GM23338 (cell line): ENCODE measurements at regions not wholly inside any gene's neighbourhood (a gene's known extent, or its start where the extent isn't known, plus 50 kb on each side); places are given as distances from the start of the nearest gene placed in this dataset.

Experiments
- ATAC-seq: fragments of 200-7000 bp; cut with Tn5 transposase; 3 replicates; pipeline ENCODE4 v1.9.1; 2020
- DNase-seq: peaks from one replicate; pipeline ENCODE4 v3.0.0-alpha.2; 2015; ENCODE audit warnings: low spot score
- H2AFZ ChIP-seq: fragments of 200-600 bp; sonication (generic); 2 replicates; pipeline ENCODE4 v1.8.0; 2016; ENCODE audit warnings: antibody characterized with exemption, mild to moderate bottlenecking, moderate library complexity
- H3F3A ChIP-seq: fragments of 200-600 bp; sonication (generic); replicated peaks from 2 replicates; pipeline ENCODE4 v1.8.0; 2017; ENCODE audit warnings: antibody characterized with exemption, mixed run types, low read depth
- H3K27ac ChIP-seq: fragments of 200-600 bp; sonication (generic); 2 replicates; pipeline ENCODE4 v1.6.1; 2016; ENCODE audit warnings: low read depth
- H3K27me3 ChIP-seq: fragments of 200-600 bp; sonication (generic); 2 replicates; pipeline ENCODE4 v1.8.0; 2016; ENCODE audit warnings: mild to moderate bottlenecking, mixed run types, moderate library complexity; ENCODE audit not compliant: insufficient read depth
- H3K36me3 ChIP-seq: fragments of 200-600 bp; sonication (generic); 2 replicates; pipeline ENCODE4 v1.8.0; 2016; ENCODE audit warnings: mild to moderate bottlenecking; ENCODE audit not compliant: insufficient read depth
- H3K4me1 ChIP-seq: fragments of 200-600 bp; sonication (generic); 2 replicates; pipeline ENCODE4 v1.8.0; 2016; ENCODE audit warnings: mild to moderate bottlenecking, moderate library complexity; ENCODE audit not compliant: insufficient read depth
- H3K4me2 ChIP-seq: fragments of 200-600 bp; sonication (generic); 2 replicates; pipeline ENCODE4 v1.7.1; 2017; ENCODE audit warnings: mixed run types
- H3K4me3 ChIP-seq: fragments of 200-600 bp; sonication (generic); 2 replicates; pipeline ENCODE4 v1.6.1; 2016; ENCODE audit warnings: mixed run types
- H3K79me2 ChIP-seq: fragments of 200-600 bp; sonication (generic); replicated peaks from 2 replicates; pipeline ENCODE4 v1.8.0; 2017; ENCODE audit warnings: mild to moderate bottlenecking; ENCODE audit not compliant: insufficient read depth
- H3K9me2 ChIP-seq: fragments of 200-600 bp; sonication (generic); 2 replicates; pipeline ENCODE4 v1.8.0; 2017; ENCODE audit not compliant: insufficient read depth
- H4K20me1 ChIP-seq: fragments of 200-600 bp; sonication (generic); replicated peaks from 2 replicates; pipeline ENCODE4 v1.8.0; 2017; ENCODE audit warnings: mild to moderate bottlenecking; ENCODE audit not compliant: insufficient read depth
- H3K27ac Mint-ChIP-seq: 2 replicates; pipeline ENCODE4 v1.8.0; 2020; ENCODE audit warnings: inconsistent platforms, mild to moderate bottlenecking, moderate library complexity, mixed read lengths
- H3K27me3 Mint-ChIP-seq: 3 replicates; pipeline ENCODE4 v1.8.0; 2022; ENCODE audit warnings: low read depth, mild to moderate bottlenecking, moderate library complexity, mixed read lengths, inconsistent platforms; ENCODE audit not compliant: insufficient read depth, poor library complexity
- H3K36me3 Mint-ChIP-seq: 3 replicates; pipeline ENCODE4 v1.8.0; 2021; ENCODE audit warnings: low read depth, mild to moderate bottlenecking, inconsistent platforms, moderate library complexity, mixed read lengths
- H3K4me1 Mint-ChIP-seq: 3 replicates; pipeline ENCODE4 v1.8.0; 2020; ENCODE audit warnings: mild to moderate bottlenecking, inconsistent platforms, mixed read lengths
- H3K4me3 Mint-ChIP-seq: 3 replicates; pipeline ENCODE4 v1.8.0; 2021; ENCODE audit warnings: moderate library complexity, mild to moderate bottlenecking, inconsistent platforms, mixed read lengths
- H3K9me3 Mint-ChIP-seq: 3 replicates; pipeline ENCODE4 v1.8.0; 2020; ENCODE audit warnings: moderate library complexity, mild to moderate bottlenecking, inconsistent platforms, mixed read lengths
- CREB1 ChIP-seq: fragments of 250-450 bp; sonication (Bioruptor Pico); IDR thresholded peaks from 2 replicates; pipeline ENCODE4 v1.5.0; 2020; ENCODE audit warnings: low read depth, mild to moderate bottlenecking, moderate library complexity
- EZH2 ChIP-seq: fragments of 200-600 bp; sonication (generic); IDR thresholded peaks from one replicate; pipeline ENCODE4 v1.8.0; 2017; ENCODE audit warnings: antibody characterized with exemption, mild to moderate bottlenecking, low read depth; ENCODE audit not compliant: unreplicated experiment
- EZH2phosphoT487 ChIP-seq: fragments of 200-600 bp; sonication (generic); IDR thresholded peaks from one replicate; pipeline ENCODE4 v1.8.1; 2018; ENCODE audit warnings: antibody characterized with exemption; ENCODE audit not compliant: unreplicated experiment
- JUNB ChIP-seq: IDR thresholded peaks from one replicate; pipeline ENCODE4 v1.6.1; 2016; ENCODE audit warnings: antibody characterized with exemption; ENCODE audit not compliant: unreplicated experiment
- NANOG ChIP-seq: IDR thresholded peaks from 2 replicates; pipeline ENCODE4 v1.6.1; 2016; ENCODE audit warnings: antibody characterized with exemption, borderline replicate concordance
- POLR2AphosphoS5 ChIP-seq: IDR thresholded peaks from 2 replicates; pipeline ENCODE4 v1.6.1; 2016; ENCODE audit warnings: antibody characterized with exemption, low read depth
- ZNF114 ChIP-seq: fragments of 250-450 bp; sonication (Bioruptor Pico); IDR thresholded peaks from 2 replicates; pipeline ENCODE4 v1.5.0; 2020; ENCODE audit warnings: mild to moderate bottlenecking, moderate library complexity
- ZNF331 ChIP-seq: fragments of 250-450 bp; sonication (Bioruptor Pico); IDR thresholded peaks from 2 replicates; pipeline ENCODE4 v1.5.0; 2020; ENCODE audit warnings: low read depth, mild to moderate bottlenecking, moderate library complexity
- TF ChIP-seq, protein P1 (sequence below): IDR thresholded peaks from one replicate; pipeline ENCODE4 v1.6.1; 2018; ENCODE audit warnings: antibody characterized with exemption; ENCODE audit not compliant: unreplicated experiment
- TF ChIP-seq, protein P2 (sequence below): IDR thresholded peaks from 2 replicates; pipeline ENCODE4 v1.6.1; 2016; ENCODE audit warnings: antibody characterized with exemption
- TF ChIP-seq, protein P3 (sequence below): fragments of 250-450 bp; sonication (Bioruptor Pico); IDR thresholded peaks from 2 replicates; pipeline ENCODE4 v1.5.0; 2020; ENCODE audit warnings: mild to moderate bottlenecking, moderate library complexity
- TF ChIP-seq, protein P4 (sequence below), 2 experiments: fragments of 200-600 bp in 1 of 2; sonication (generic) in 1 of 2; conservative IDR thresholded peaks; 2 replicates each; pipeline versions ENCODE4 v1.5.1 to v1.6.1; 2016 to 2017; ENCODE audit warnings: antibody characterized with exemption in 2 of 2, low read depth in 2 of 2, mild to moderate bottlenecking in 2 of 2, moderate library complexity in 1 of 2

DNA sequence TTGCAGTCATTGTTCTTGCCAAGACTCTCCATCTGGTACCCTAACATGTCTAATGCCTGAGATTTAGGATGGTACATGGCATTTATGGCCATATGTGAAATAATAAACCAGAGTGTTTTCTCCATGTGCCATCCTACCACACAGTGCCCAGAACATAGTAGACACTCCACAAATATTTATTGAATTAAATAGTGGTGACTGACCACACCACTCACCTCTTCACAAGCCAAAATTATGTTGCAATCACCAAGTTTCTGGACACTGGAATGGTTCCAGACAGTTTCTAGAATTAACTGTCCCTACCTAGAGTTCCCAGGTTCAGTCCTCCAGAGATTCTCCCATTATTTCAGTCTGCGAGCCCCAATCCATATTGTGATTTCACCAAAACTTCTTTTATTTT lies 427.3 kb downstream of the KIF16B start:
- Histone ChIP-seq H2AFZ (no peak overlapping the region), H3K79me2 (no peaks in the 10 kb centered on the region), H3K27me3 (no peaks in the 10 kb centered on the region), H3K36me3 (no peaks in the 10 kb centered on the region), H3F3A (no peaks in the 10 kb centered on the region), H3K4me3 (no peak overlapping the region), H3K4me1 (no peaks in the 10 kb centered on the region), H3K27ac (no peak overlapping the region), H3K4me2 (no peak overlapping the region), H3K9me2 (peaks cover 21% of the 10 kb centered on the region), H4K20me1 (no peaks in the 10 kb centered on the region)
- ATAC-seq (no peak), DNase-seq (no peak)
- Mint-ChIP-seq H3K27ac (no peak overlapping the region), H3K9me3 (no peaks in the 10 kb centered on the region; the same call in 2 of the 3 replicates), H3K4me3 (no peak overlapping the region), H3K36me3 (no peaks in the 10 kb centered on the region), H3K27me3 (peaks cover 2% of the 10 kb centered on the region), H3K4me1 (no peaks in the 10 kb centered on the region)
- TF ChIP-seq JUNB (no peak), ZNF114 (CRISPR knock-in tag) (no peak), POLR2AphosphoS5 (no peak), ZNF331 (no peak), EZH2phosphoT487 (no peak), NANOG (no peak), CREB1 (CRISPR knock-in tag) (no peak), EZH2 (no peak)
- TF ChIP-seq, protein P1, sequence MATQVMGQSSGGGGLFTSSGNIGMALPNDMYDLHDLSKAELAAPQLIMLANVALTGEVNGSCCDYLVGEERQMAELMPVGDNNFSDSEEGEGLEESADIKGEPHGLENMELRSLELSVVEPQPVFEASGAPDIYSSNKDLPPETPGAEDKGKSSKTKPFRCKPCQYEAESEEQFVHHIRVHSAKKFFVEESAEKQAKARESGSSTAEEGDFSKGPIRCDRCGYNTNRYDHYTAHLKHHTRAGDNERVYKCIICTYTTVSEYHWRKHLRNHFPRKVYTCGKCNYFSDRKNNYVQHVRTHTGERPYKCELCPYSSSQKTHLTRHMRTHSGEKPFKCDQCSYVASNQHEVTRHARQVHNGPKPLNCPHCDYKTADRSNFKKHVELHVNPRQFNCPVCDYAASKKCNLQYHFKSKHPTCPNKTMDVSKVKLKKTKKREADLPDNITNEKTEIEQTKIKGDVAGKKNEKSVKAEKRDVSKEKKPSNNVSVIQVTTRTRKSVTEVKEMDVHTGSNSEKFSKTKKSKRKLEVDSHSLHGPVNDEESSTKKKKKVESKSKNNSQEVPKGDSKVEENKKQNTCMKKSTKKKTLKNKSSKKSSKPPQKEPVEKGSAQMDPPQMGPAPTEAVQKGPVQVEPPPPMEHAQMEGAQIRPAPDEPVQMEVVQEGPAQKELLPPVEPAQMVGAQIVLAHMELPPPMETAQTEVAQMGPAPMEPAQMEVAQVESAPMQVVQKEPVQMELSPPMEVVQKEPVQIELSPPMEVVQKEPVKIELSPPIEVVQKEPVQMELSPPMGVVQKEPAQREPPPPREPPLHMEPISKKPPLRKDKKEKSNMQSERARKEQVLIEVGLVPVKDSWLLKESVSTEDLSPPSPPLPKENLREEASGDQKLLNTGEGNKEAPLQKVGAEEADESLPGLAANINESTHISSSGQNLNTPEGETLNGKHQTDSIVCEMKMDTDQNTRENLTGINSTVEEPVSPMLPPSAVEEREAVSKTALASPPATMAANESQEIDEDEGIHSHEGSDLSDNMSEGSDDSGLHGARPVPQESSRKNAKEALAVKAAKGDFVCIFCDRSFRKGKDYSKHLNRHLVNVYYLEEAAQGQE = no peak
- TF ChIP-seq, protein P2, sequence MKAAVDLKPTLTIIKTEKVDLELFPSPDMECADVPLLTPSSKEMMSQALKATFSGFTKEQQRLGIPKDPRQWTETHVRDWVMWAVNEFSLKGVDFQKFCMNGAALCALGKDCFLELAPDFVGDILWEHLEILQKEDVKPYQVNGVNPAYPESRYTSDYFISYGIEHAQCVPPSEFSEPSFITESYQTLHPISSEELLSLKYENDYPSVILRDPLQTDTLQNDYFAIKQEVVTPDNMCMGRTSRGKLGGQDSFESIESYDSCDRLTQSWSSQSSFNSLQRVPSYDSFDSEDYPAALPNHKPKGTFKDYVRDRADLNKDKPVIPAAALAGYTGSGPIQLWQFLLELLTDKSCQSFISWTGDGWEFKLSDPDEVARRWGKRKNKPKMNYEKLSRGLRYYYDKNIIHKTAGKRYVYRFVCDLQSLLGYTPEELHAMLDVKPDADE = no peak
- TF ChIP-seq, protein P3, sequence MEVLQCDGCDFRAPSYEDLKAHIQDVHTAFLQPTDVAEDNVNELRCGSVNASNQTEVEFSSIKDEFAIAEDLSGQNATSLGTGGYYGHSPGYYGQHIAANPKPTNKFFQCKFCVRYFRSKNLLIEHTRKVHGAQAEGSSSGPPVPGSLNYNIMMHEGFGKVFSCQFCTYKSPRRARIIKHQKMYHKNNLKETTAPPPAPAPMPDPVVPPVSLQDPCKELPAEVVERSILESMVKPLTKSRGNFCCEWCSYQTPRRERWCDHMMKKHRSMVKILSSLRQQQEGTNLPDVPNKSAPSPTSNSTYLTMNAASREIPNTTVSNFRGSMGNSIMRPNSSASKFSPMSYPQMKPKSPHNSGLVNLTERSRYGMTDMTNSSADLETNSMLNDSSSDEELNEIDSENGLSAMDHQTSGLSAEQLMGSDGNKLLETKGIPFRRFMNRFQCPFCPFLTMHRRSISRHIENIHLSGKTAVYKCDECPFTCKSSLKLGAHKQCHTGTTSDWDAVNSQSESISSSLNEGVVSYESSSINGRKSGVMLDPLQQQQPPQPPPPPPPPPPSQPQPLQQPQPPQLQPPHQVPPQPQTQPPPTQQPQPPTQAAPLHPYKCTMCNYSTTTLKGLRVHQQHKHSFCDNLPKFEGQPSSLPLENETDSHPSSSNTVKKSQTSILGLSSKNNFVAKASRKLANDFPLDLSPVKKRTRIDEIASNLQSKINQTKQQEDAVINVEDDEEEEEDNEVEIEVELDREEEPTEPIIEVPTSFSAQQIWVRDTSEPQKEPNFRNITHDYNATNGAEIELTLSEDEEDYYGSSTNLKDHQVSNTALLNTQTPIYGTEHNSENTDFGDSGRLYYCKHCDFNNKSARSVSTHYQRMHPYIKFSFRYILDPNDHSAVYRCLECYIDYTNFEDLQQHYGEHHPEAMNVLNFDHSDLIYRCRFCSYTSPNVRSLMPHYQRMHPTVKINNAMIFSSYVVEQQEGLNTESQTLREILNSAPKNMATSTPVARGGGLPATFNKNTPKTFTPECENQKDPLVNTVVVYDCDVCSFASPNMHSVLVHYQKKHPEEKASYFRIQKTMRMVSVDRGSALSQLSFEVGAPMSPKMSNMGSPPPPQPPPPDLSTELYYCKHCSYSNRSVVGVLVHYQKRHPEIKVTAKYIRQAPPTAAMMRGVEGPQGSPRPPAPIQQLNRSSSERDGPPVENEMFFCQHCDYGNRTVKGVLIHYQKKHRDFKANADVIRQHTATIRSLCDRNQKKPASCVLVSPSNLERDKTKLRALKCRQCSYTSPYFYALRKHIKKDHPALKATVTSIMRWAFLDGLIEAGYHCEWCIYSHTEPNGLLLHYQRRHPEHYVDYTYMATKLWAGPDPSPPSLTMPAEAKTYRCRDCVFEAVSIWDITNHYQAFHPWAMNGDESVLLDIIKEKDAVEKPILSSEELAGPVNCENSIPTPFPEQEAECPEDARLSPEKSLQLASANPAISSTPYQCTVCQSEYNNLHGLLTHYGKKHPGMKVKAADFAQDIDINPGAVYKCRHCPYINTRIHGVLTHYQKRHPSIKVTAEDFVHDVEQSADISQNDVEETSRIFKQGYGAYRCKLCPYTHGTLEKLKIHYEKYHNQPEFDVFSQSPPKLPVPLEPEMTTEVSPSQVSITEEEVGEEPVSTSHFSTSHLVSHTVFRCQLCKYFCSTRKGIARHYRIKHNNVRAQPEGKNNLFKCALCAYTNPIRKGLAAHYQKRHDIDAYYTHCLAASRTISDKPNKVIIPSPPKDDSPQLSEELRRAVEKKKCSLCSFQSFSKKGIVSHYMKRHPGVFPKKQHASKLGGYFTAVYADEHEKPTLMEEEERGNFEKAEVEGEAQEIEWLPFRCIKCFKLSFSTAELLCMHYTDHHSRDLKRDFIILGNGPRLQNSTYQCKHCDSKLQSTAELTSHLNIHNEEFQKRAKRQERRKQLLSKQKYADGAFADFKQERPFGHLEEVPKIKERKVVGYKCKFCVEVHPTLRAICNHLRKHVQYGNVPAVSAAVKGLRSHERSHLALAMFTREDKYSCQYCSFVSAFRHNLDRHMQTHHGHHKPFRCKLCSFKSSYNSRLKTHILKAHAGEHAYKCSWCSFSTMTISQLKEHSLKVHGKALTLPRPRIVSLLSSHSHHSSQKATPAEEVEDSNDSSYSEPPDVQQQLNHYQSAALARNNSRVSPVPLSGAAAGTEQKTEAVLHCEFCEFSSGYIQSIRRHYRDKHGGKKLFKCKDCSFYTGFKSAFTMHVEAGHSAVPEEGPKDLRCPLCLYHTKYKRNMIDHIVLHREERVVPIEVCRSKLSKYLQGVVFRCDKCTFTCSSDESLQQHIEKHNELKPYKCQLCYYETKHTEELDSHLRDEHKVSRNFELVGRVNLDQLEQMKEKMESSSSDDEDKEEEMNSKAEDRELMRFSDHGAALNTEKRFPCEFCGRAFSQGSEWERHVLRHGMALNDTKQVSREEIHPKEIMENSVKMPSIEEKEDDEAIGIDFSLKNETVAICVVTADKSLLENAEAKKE (CRISPR knock-in tag) = no peak
- TF ChIP-seq, protein P4, sequence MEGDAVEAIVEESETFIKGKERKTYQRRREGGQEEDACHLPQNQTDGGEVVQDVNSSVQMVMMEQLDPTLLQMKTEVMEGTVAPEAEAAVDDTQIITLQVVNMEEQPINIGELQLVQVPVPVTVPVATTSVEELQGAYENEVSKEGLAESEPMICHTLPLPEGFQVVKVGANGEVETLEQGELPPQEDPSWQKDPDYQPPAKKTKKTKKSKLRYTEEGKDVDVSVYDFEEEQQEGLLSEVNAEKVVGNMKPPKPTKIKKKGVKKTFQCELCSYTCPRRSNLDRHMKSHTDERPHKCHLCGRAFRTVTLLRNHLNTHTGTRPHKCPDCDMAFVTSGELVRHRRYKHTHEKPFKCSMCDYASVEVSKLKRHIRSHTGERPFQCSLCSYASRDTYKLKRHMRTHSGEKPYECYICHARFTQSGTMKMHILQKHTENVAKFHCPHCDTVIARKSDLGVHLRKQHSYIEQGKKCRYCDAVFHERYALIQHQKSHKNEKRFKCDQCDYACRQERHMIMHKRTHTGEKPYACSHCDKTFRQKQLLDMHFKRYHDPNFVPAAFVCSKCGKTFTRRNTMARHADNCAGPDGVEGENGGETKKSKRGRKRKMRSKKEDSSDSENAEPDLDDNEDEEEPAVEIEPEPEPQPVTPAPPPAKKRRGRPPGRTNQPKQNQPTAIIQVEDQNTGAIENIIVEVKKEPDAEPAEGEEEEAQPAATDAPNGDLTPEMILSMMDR (conservative IDR thresholded peaks at IDR 0.05; ENCODE audit: low read depth in 2 of 2) = no peak
